ENCODE measurements at regions not wholly inside any gene's neighbourhood (a gene's known extent, or its start where the extent isn't known, plus 50 kb on each side); places are given as distances from the start of the nearest gene placed in this dataset.

- FAIRE-seq, result no peak
These were observed 267.5 kb downstream of the AASDHPPT start for GRCh38 chr11:106344966-106345365.

DNA sequence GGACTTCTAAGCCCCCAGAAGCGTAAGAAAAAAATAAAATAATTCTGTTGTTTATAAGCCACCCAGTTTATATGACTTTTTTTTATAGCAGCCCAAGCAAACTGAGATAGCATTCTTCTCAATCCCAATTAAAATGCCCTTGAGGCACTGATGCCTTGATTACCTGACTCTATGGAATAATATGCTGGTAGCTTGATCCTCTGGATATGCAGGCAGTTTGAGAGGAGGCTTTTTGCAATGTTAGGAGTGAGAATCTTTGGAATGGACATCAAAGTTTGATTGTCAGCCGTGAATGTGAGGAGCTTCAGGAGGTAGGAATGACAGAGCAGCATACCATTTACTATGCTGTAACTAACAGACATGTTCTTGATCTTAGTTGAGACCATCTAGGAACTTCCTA, 275.6 kb downstream of the AASDHPPT start:
- no peak for FAIRE-seq

DNA sequence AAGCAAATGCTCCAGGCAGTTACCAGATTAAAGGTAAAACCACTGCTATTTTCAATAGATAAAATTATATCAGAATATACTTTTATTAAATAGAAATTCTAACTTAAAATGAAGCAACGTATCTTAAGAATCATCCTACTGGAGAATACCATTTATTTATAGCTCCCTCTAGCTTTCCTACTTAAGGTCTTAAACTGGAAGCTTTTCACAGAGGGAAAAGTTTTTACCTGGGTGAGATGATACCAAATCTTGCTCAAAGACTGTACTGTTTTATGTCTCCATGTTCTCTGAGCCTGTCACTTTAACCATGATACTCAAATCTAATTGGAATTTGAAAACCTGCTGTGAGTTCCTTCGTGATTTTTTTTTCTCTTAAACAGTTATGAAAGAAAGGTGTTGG, 291.8 kb downstream of the AASDHPPT start:
- no peak for FAIRE-seq

- FAIRE-seq, result no peak
These were observed 301.2 kb downstream of the AASDHPPT start for GRCh38 chr11:106378513-106379179.

- FAIRE-seq, result no peak
These were observed 301.8 kb downstream of the AASDHPPT start for GRCh38 chr11:106379265-106379664.

DNA sequence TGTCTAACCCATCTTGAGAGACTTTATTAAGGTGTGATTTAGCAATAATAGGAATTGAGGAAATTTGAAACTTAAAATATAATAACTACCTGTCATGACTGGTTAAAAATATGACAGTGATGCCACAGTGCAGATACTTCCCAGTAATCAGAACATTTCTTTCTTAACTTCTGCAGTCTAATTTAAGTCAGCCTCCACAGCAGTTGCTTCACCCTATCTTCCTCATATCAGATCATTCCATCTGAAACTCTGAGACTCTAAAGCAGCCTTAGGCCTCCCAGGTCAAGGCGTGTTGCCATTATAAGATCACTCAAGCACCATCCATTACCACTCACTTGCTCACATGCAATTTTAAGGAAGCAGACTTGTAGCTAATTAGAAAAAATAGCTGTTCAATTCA, 302.2 kb downstream of the AASDHPPT start:
- no peak for FAIRE-seq

GRCh38 chr11:106381895-106382294, 304.4 kb downstream of the AASDHPPT start:
- FAIRE-seq, result no peak

GRCh38 chr11:106384429-106384828, 307.0 kb downstream of the AASDHPPT start:
- FAIRE-seq, result no peak

DNA sequence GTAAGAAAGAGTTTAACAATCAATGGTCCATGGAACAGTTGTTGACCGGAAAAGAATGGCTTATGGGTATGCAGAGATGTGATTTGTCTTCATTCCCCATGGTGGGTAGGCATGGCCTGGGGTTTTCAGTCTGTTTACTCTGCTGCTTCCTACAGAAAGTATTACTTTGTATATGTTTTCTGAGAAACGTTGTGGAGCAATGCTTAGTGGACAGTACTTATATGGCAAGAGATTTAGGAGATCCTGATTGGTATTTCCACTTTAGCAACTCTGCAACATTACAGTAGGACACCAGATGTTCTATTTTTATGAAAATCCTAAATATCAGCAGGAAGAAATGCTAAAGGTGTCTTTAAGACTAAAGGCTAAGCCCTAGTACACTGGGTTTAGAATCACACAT, 309.1 kb downstream of the AASDHPPT start:
- no peak for FAIRE-seq

GRCh38 chr11:106389101-106389500, 311.6 kb downstream of the AASDHPPT start:
- no peak for FAIRE-seq

GRCh38 chr11:106390078-106390477, 312.6 kb downstream of the AASDHPPT start:
- no peak for FAIRE-seq

- FAIRE-seq, result peak; percentile 89
These were observed 314.4 kb downstream of the AASDHPPT start for GRCh38 chr11:106391771-106392420.

DNA sequence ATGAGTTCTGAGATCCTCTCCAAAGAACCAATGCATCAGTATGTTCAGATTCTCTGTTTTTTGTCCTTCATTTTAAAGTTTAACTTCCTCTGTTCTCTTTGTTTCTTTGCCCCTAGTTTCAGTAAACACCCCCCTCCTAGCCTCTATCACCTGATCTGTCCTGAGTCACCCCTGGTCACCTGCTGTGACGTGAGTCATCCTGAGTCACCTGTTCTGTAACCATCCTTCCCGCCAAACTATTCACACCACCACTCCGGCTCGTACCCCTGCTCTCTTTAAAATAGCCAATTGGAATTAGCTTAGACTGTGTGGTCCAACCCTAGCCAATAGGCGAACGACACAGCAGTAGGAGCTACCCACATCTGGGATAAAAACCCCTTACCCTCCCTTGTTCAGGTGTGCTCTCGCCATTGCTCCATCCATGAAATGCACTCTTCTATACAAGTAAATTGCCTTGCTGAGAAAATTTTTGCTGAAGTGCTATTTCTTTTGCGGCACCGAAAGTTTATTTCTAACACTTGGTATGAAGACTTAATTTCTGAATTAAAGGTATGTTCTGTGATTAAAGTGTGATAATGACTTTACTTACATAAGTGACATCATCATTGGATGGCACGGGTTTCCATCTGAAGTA, 318.4 kb downstream of the AASDHPPT start:
- no peak for FAIRE-seq

GRCh38 chr11:106397787-106398501, 320.5 kb downstream of the AASDHPPT start:
- no peak for FAIRE-seq

- no peak for FAIRE-seq
These were observed 321.1 kb downstream of the AASDHPPT start for GRCh38 chr11:106398502-106399075.

DNA sequence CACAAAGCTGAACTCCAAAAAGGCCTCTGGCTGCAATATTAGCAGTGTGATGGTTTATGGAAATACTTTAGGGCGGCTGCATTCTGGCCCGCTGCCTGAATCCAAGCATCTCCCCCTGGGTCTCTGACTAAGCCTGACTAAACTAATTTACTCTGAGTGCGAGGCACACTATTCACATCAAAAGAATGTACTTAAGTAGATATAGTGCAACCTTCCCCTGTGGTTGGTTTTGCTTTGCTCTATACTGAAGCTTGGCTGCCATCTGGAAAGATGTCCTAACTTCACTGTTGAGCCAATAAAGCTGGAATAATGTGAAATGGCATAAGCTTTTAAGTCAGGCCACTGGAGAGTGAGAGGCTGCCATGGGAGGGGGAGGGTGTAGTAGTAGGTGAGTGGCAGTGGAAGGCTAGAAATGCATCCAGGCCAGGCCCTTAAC, 321.6 kb downstream of the AASDHPPT start:
- no peak for FAIRE-seq

DNA sequence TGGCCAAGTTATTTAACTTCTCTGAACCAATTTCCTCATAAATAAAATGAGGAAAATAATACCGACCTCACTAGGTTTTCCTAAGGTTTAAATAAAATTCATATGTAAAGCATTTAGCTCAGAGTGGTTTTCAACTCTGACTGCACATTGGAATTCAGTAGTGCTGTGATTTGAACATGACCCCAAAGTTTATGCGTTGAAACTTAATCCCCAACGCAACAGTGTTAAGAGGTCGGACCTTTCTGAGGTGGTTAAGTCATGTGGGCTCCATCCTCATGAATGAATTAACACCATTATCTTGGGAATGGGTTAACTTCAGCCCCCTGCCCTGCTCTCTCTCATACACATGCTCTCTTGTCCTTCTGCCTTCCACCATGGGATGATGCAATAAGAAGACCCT, 322.2 kb downstream of the AASDHPPT start:
- no peak for FAIRE-seq

- no peak for FAIRE-seq
These were observed 323.6 kb downstream of the AASDHPPT start for GRCh38 chr11:106400949-106401570.

GRCh38 chr11:106403751-106404150, 326.3 kb downstream of the AASDHPPT start:
- no peak for FAIRE-seq

GRCh38 chr11:106409222-106409621, 331.8 kb downstream of the AASDHPPT start:
- FAIRE-seq, result no peak

DNA sequence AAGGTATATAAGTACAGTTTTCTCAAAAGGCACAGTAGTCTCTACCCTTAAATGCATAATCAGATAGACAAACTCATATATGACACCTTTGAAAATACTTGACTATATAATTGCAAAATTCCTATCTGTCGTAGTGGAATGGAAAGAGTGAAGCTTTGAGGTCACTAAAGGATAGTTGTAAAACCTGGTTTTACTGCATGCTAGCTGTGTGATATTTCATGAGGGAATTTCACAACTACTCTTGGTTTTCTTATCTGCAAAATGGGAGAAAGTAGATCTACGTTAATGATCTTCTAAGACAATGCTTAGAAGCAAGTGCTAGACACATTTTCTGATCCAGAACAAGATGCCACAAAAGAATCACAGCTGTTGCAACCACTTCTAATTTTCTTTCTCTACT, 332.2 kb downstream of the AASDHPPT start:
- FAIRE-seq, result no peak

- FAIRE-seq, result no peak
These were observed 333.4 kb downstream of the AASDHPPT start for GRCh38 chr11:106410902-106411301.

DNA sequence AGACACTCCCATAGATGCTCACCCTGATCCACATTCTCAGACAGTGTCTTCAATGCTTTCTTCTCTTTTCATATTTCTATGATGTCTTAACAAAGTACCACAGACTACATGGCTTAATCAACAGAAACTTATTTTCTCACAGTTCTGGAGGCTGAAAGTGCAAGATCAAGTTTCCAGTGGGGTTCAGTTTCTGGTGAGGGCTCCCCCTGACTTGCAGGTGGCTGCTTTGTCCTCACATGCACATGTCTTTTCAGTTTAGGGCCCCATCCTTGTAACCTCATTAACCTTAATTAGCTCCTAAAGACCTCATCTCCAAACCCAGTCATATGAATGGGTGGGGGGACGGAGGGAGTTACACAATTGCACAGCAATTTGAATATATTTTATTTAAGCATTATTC, 335.8 kb downstream of the AASDHPPT start:
- no peak for FAIRE-seq

Data from endometrium (tissue), 2 donors.